ENCODE measurements at regions not wholly inside any gene's neighbourhood (a gene's known extent, or its start where the extent isn't known, plus 50 kb on each side); places are given as distances from the start of the nearest gene placed in this dataset.

GRCh38 chr3:43894176-43895049 lies 203.7 kb downstream of the ABHD5 start:
- peak; percentile 84 for DNase-seq (ENCODE audit: low read depth)

- no peak for DNase-seq (ENCODE audit: low read depth)
These were observed 204.8 kb downstream of the ABHD5 start for GRCh38 chr3:43895573-43895972.

- no peak for DNase-seq (ENCODE audit: low read depth)
These were observed 211.7 kb downstream of the ABHD5 start for GRCh38 chr3:43902415-43902814.

GRCh38 chr3:43905157-43905556 lies 214.4 kb downstream of the ABHD5 start:
- DNase-seq (ENCODE audit: low read depth): no peak

GRCh38 chr3:43906849-43907507 lies 216.2 kb downstream of the ABHD5 start:
- DNase-seq (ENCODE audit: low read depth): no peak

- DNase-seq (ENCODE audit: low read depth): no peak
These were observed 216.7 kb downstream of the ABHD5 start for GRCh38 chr3:43907508-43907858.

- no peak for DNase-seq (ENCODE audit: low read depth)
These were observed 217.7 kb downstream of the ABHD5 start for GRCh38 chr3:43908456-43908855.

- no peak for DNase-seq (ENCODE audit: low read depth)
These were observed 218.4 kb downstream of the ABHD5 start for GRCh38 chr3:43909149-43909548.

GRCh38 chr3:43910750-43911149 lies 220.0 kb downstream of the ABHD5 start:
- no peak for DNase-seq (ENCODE audit: low read depth)

- no peak for DNase-seq (ENCODE audit: low read depth)
These were observed 222.6 kb downstream of the ABHD5 start for GRCh38 chr3:43913036-43913948.

GRCh38 chr3:43914269-43914668 lies 223.5 kb downstream of the ABHD5 start:
- no peak for DNase-seq (ENCODE audit: low read depth)

- no peak for DNase-seq (ENCODE audit: low read depth)
These were observed 224.8 kb downstream of the ABHD5 start for GRCh38 chr3:43915546-43915945.

GRCh38 chr3:43917361-43917760 lies 226.6 kb downstream of the ABHD5 start:
- no peak for DNase-seq (ENCODE audit: low read depth)

GRCh38 chr3:43919029-43919428 lies 228.3 kb downstream of the ABHD5 start:
- peak; percentile 80 for DNase-seq (ENCODE audit: low read depth)

- no peak for DNase-seq (ENCODE audit: low read depth)
These were observed 230.4 kb downstream of the ABHD5 start for GRCh38 chr3:43921056-43921648.

- no peak for DNase-seq (ENCODE audit: low read depth)
These were observed 231.6 kb downstream of the ABHD5 start for GRCh38 chr3:43922374-43922773.

- no peak for DNase-seq (ENCODE audit: low read depth)
These were observed 232.6 kb downstream of the ABHD5 start for GRCh38 chr3:43923104-43923882.

GRCh38 chr3:43926055-43926454 lies 235.3 kb downstream of the ABHD5 start:
- no peak for DNase-seq (ENCODE audit: low read depth)

- peak; percentile 80 for DNase-seq (ENCODE audit: low read depth)
These were observed 242.2 kb downstream of the ABHD5 start for GRCh38 chr3:43932921-43933320.

GRCh38 chr3:43948013-43948412 lies 257.3 kb downstream of the ABHD5 start:
- peak; percentile 63 for DNase-seq (ENCODE audit: low read depth)

- DNase-seq (ENCODE audit: low read depth): no peak
These were observed 258.9 kb downstream of the ABHD5 start for GRCh38 chr3:43949594-43949993.

Data from RPMI7951 (cell line).